CD4-positive, alpha-beta T cell treated with Interferon gamma for 1 hour (primary cell): ENCODE measurements at regions not wholly inside any gene's neighbourhood (a gene's known extent, or its start where the extent isn't known, plus 50 kb on each side); places are given as distances from the start of the nearest gene placed in this dataset.
"Not testable (repeated sequence)": the region's sequence is repeated elsewhere in the genome, so short reads cannot be mapped to it uniquely, and the experiment has no call there.

ENCODE experiments used
- DNase-seq: peaks from one replicate; pipeline ENCODE4 v3.0.0-alpha.2; 2020

DNA sequence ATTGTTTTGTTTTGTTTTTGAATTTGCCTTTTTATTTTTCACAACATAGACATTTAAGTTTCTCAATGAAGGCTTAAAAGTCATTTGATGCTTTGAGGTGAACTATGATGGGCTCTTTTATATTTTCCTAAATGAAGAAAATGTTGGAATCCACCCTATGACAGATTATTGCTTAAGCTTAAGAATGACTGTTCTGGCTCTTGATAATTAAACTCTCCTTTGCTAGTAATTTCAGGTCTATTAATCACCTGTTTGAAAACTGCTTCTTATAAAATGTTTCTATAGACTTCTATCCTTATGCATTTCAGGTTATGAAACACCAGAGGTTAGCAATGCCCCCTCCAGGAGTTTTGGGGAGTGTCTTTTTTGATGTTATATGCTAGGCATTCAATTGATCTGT is 424.1 kb upstream of the DYNLRB2 start:
- no peak for DNase-seq

DNA sequence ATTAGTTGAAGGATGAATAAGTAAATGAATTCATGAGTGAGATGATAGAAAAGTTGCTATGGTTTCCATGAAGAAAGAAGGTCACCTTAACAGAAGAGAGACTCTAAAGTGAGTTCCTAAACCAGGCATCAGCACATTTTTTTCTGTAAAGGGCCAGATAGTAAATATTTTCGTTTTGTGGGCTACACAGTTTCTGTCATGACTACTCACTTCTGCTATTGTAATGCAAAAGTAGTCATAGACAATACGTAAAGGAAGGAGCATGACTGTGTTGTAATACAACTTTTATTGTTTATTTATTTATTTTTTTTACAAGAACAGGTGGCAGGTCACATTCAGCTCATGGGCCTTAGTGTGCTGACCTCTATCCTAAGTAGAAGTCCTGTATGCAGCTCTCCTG is 426.1 kb upstream of the DYNLRB2 start:
- DNase-seq = no peak

DNA sequence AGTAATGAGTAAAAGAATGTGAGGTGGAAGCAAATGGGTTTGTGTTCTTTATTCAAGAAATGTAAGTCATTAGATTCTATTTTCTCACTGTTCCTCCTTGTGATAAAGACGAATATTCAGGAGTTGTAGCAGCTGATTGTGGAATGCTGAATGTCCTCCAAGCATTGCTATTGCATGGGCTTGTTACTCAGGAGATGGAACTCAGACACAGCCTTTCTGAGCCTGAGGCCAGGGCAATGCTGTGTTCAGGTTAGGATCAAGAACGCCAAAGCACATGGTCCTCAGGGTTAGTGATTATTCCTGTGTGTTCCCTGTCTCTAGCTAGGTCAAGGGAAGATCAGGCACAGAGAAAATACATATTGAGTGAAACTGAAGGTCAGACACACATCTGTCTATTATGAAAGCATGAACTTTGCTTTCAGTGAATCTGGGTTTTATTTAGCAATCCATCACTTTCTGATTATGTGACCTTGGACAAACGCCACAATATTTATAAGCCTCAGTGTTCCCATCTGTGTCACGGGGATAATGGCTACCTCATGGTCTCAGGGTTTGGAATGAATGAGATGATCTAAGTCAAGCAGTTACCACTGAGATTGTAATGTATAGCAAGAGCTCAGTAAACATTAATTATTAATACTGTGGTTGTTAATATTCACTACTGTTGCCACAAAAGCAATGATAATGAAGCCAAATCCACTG is 426.8 kb upstream of the DYNLRB2 start:
- DNase-seq = no peak

DNA sequence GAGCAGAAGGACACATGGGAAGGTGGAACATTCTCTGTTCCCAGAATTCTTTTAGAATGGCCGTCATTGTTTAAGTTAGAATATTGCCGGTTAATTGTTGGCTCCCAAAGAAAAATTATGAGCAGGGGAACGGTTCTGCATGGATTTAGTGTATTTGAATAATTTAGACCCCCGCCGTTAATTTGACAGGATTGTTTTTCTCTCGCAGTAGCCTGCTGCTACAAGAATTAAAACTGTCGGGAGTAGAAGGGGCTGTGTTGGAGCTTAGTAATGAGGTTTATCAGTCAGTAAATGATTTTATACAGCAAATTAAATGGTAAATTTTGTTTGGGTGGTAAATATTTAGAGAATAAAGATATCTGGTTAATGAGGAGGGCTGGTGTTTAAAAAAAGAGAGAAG is 431.2 kb upstream of the DYNLRB2 start:
- no peak for DNase-seq

DNA sequence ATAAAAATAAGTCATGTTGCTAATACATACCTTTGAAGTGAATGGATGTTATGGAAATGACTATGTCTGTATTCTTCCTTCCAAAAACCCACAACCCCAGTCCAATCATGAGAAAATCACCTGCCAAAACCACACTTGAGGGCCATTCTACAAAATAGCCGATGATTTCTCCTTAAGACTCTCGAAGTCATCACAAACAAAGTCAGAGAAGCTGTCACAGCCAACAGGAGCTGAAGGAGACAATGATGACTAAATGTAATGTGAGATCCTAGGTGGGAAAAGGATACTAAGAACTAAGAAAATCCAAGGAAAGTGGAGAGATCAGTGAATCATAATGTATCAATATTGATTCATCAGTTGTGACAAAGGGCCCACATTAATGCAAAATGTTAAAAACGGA is 432.9 kb upstream of the DYNLRB2 start:
- DNase-seq = no peak

DNA sequence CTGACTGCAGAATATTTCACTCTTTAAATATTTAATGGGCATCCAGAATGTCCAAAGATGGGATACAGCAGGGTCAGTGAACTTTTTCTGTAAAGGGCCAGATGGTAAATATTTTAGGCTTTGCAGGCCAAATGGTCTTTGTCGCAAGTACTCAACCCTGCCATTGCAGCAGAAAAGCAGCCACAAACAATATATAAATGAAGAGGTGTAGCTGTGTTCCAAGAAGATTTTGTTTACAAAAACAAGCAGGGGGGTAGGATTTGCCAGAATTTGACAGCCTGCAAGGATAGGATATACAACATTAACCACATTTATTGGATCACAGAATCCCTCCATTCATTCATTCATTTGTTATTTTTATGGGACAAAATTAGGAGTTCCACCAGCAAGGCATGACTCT is 435.0 kb upstream of the DYNLRB2 start:
- no peak for DNase-seq

DNA sequence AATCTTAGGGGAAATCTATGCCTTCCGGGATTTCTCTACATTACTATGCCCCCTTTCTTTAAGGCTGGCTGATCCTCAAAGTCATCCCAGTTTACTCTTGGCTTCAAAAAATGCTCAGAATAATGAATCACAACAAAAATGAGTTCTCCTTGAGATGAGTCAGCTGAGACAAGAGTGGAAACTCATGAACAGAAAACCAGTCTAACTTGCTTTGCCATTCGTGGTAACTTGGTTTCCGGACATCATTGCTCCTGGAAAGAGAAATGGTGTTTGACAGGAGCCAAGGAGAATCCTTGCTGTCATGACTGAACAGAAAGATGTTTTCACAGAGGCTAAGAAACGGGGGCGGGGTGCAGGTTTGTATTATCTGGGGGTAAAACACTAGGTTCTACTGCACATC is 435.6 kb upstream of the DYNLRB2 start:
- no peak for DNase-seq

DNA sequence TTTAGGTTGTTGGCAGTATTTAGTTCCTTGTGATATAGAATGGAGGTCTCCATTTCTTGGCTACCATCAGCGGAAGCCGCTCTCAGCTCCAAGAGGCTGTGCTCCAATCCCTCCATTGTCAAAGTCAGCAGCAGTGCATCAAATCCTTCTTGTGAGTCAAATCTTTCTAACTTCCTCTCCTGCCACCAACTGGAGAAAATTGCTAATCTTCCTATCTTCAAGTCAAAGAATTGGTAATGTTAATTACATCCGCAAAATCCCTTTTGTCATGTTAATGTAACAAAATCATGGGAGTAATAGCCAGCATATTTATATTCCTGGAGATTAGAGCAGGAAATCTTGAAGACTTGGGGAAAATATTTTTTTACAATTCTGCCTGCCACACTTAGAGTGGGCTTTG is 436.4 kb upstream of the DYNLRB2 start:
- DNase-seq = no peak

DNA sequence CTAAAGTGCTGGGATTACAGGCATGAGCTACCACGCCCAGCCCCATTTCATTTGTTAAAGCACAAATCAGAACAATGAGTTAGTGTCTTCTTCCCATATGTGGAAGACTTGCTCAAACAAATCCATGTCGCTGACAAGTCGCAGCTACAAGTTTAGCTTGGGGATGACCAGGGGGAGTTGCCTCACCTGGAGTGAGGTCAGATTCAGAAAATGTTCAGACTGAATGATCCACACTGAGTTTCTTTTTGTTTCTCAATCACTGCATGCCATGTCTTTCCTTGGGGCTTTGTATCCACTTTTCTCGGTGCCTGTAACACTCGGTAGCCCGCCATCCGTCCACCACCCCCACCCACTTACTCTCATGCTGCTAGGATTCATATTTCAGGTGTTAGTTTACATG is 437.3 kb upstream of the DYNLRB2 start:
- DNase-seq = no peak

DNA sequence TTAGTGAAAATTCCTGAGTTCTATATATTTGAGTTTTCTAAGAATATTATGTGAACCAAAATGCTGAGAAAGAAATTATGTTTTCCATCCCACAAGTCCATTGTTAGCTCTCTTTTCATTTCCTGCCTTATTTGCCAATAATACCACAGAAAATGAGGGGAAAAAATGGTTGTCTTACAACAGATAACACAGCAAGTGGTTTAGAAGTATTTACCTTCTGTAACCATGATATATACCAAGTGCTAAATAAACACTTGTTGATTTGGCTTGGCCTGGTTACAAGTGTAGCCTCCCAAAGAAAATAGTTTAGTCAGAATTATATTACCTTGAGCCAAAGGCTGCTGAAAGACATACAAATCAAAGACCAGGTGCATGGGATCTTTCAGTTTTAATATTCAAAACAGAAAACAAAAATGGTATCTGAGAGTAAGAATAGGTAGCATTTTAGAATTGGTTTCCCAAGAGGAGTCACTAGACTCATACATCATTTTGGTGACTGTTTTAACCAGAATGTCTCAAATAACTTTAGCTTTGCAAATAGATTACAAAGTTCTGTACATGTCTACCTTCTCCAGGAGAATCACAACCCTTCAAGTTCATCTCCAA is 439.8 kb upstream of the DYNLRB2 start:
- no peak for DNase-seq

DNA sequence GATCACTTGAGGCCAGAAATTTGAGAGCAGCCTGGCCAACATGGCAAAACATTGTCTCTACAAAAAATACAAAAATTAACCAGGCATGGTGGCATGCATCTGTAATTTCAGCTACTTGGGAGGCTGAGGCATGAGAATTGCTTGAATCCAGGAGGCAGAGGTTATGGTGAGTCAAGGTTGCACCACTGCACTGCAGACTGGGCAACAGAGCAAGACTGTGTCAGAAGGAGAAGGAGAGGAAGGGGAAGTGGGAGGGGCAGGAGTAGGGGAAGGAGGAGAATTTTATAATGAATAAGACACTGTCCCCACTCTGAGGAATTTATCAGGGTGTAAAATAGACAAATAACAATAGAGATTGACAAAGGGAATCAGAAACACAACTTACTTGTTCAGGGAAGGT is 440.6 kb upstream of the DYNLRB2 start:
- no peak for DNase-seq

DNA sequence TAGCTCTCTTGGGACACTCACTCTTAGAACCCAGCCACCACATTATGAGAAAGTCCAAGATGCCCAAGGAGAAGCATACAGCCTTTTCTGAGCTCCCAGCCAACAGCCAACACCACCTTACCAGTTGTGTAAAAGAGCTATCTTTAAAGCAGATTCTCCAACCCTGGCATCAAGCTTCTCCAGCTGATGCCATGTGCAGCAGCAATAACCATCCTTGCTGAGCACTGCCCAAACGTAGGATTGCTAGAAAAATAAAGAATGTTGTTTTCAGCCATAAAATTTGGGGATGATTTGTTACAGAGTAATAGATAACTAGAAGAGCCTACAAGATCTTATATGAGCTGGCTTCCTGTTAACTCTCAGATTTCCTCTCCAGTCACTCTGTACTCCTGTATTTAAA is 443.7 kb upstream of the DYNLRB2 start:
- no peak for DNase-seq

DNA sequence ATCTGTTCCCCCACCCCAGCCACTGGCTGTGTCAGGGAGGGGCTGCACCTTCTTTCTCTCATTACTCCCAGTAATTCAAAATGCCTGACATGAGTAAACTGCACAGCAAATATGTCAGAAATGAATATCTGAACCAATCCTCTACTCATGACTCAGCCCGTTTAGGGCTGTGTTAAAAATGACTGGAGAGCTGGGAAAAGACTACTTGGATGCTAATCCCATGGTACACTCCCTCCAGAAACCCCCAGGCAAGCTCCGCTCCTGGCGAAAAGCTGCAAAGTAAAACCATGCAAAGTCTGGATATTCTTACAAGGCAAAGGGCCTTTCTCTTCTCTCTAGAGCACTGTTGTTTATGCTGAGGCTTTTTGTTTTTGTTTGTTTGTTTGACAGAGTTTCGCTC is 448.1 kb upstream of the DYNLRB2 start:
- no peak for DNase-seq

DNA sequence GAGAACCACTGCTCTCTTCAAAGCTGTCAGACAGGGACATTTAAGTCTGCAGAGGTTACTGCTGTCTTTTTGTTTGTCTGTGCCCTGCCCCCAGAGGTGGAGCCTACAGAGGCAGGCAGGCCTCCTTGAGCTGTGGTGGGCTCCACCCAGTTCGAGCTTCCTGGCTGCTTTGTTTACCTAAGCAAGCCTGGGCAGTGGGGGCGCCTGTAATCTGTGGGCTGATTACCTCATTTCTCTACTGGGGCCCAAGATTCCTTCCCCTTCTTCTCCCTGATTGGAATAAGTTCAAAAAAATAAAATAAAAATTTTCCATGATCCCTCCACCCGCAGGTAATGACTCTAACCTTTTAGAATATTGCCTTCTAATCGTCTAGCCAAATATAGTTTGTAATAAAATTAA is 449.3 kb upstream of the DYNLRB2 start:
- not testable (repeated sequence) for DNase-seq

DNA sequence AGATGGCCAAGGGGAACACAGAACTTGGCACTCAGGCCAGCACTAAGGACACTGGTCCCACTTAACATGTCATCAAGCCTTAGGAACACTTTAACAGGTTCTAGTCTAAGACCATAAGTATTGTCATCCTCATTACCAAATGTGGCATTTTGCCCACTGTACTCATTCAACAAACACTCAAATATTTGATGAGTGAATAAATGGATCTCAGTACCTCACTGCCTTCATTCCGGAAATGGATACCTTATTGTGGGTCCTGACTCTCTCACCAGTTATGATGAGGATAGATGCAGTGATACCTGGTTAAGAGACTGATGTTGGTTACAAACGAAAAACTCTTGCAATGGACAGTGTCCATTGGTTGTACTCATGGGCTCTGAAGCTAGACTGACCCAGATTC is 455.2 kb upstream of the DYNLRB2 start:
- no peak for DNase-seq

DNA sequence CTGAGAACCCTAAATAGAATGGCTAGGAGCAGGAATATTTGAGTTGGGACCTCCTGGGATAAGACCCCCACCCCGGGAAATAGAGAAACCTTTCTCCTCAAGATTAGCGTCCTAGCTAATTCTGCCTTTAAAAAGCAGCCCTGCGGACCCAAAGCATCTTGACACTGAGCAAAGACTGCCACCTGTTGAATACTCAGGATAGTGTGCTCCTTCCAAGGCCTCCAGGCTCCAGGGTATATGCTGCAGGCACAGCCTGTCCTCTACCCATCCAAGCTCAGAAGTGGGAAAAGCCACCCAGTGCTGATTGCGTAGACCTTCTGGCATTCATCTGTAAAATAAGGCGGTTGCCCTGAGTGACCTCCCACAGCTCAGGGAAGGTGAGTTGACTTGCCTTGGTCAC is 456.2 kb upstream of the DYNLRB2 start:
- DNase-seq = no peak

DNA sequence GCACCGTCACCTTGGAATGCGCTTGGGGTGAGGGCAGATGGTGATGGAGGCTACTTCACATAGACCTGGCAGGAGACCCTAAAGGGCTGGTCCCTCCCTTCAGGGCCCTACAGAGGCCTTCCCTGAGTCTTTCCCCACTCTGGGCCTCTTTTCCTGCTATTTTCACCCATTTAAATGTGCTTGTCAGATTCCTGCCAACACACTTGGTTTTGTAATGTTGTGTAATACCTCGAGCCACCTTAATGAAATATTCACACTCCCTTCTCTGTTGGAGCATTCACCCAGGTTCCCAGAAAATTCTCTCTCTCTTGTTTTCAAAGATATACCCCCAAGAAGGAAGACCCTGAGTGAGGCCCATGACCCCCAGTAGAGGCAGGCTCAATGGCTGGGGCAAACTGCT is 456.6 kb upstream of the DYNLRB2 start:
- no peak for DNase-seq

DNA sequence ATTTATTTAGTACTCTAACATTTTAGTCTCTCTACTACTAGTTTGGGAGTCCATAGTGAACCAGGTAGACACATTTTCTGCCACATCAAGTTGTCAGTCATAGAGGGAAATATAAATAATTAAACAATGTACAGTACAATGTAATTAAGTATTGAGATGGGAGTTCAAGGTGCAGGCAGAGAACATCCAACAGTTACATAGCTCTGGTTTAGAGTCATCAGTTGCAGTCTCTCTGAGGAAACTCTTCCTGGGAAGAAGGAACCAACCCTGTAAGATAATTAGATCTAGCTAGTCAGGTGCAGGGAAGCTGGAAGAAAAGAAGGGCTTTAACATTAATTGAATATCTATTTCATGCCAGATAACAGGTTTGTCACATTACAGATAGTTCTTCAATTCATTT is 457.9 kb upstream of the DYNLRB2 start:
- DNase-seq = no peak

DNA sequence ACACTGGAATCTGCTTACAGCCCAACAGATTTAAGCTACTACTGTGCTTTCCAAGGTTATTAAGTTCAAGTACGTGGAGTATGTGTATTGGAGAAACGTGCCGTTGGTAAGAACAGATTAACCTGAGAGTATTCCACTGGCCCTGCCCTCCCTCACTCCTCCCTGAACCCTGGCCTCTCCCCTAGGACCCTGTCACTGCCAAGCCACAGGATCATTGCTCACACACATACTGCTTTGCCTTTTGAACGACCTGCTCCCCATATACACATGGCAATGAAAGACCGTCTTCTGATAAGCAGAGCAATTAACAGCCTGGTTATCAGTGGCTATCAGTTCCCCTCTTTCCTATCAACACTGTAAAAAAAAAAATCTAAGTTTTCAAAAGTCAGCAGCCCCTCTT is 458.9 kb upstream of the DYNLRB2 start:
- DNase-seq = no peak

DNA sequence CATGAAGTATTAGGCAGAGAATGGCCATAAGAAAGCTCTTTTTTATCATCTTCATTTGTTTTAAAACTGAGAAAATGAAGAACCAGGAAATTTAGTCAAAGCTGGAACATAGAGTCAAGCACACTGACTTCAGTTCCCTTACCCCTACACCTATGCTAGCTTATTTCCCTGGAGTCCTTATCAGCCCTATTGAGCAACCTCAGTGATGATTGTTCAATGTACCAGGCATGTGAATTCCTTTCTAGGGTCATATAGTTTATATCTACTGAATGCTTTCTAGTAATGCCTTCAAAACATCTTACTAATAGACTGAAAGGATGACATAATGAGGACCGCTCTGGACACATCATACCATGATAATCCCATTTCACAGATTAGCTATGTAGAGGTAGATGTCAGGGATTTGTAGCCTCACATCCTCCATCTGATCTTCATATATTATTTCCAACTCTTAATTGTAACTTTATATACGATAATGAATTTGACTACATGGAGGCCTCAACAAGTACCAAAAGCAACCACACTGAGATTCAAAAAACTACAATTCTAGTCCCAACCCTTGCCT is 460.4 kb upstream of the DYNLRB2 start:
- no peak for DNase-seq

DNA sequence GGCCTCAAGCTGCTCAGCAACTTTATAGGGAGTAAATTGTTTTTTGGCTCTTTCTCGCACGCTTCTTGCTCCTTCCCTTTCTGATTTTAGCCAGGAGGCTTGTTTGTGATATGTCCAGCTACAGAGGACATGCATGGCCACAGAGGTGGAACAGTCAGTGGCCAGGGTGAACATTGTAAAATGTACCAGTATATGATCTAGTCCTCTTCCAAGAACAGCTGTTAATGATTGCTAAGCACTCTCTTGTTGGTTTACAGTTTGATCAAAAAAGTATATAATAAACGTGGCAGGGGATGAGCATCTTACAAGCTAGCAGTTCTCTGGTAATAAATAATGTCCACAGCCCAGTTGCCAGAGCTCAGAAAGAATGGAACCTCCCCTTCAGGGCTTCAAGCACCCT is 461.7 kb upstream of the DYNLRB2 start:
- DNase-seq = no peak

DNA sequence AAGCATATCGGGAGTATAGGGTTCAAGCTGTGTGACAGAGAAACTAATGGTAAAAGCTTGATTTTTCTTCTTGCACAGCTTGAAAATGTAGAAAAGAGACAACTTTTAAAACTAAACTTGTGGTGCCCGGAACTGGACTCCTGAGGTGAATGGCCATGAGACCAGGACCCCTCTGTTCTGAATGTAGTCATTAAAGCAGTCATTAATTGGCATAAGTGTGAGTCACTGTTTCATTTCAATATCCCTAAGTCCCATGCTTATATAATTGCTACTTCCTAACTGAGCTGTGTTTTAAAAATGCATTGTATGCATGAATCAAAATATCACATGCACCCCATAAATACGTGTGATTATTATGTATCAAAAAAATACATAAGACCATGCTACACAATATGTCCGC is 463.1 kb upstream of the DYNLRB2 start:
- DNase-seq = no peak

DNA sequence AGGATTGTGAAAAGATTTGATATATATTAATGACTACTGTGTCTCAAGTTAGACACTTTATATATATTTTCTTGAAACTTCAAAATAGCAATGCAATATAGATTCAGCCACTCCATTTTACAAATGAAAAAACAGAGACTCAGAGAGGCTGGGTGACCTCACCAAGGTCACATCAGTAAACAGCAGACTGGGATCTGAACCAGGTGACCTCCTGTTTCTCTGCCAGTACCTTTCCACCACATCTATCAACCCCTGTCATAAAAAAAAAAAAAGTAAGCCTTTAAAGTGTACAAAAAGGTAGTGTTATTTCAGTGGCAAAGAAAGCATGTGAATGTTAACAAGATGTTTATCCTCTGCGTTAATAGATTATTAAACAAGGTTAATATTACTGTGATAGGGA is 466.5 kb upstream of the DYNLRB2 start:
- no peak for DNase-seq

DNA sequence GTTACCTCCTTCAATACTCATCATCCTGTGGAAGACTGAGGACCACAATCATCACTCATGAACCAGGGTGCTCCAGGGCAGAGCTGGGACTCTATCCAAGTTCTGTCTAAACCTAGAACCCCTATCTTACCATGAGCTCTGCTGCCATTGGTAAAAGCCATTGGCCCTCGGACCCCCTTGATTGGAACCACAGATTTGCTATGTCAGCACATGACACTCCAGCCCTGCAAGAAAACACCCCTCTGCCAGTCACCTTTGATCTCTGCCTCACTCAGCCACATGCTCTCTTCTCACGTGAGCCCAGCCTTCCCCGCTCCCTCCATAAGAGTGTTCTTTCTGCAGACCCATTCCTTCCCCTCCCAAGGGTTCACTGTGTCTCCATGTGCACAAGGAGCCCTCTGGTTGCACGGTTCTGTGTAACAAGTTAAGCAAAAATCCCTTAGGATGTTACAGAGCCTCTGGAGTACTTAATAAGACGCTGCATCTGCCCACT is 468.8 kb upstream of the DYNLRB2 start:
- DNase-seq = no peak
